Hematopoietic multipotent progenitor cell treated with erythropoietin and hydrocortisone succinate and interleukin-3 and kit ligand, for 8 days (in vitro differentiated cells): ENCODE measurements at regions not wholly inside any gene's neighbourhood (a gene's known extent, or its start where the extent isn't known, plus 50 kb on each side); places are given as distances from the start of the nearest gene placed in this dataset.
A peak's percentile ranks its signal among the peaks of the same experiment; 100 is the strongest.

Experiments used
- DNase-seq: peaks from one replicate; pipeline ENCODE4 v3.0.0-alpha.2; 2015

- DNase-seq: no peak
These were observed 200.0 kb upstream of the ARHGAP24 start for GRCh38 chr4:85274955-85275354.

GRCh38 chr4:85280963-85281362, 194.0 kb upstream of the ARHGAP24 start:
- DNase-seq: no peak

GRCh38 chr4:85291226-85291625, 183.7 kb upstream of the ARHGAP24 start:
- no peak for DNase-seq

- DNase-seq: no peak
These were observed 176.9 kb upstream of the ARHGAP24 start for GRCh38 chr4:85298037-85298436.

- DNase-seq: no peak
These were observed 172.7 kb upstream of the ARHGAP24 start for GRCh38 chr4:85302193-85302736.

GRCh38 chr4:85302756-85303155, 172.2 kb upstream of the ARHGAP24 start:
- no peak for DNase-seq

- DNase-seq: no peak
These were observed 156.5 kb upstream of the ARHGAP24 start for GRCh38 chr4:85318415-85318814.

- DNase-seq: no peak
These were observed 116.1 kb upstream of the ARHGAP24 start for GRCh38 chr4:85358831-85359230.

GRCh38 chr4:85362550-85362949, 112.4 kb upstream of the ARHGAP24 start:
- no peak for DNase-seq

GRCh38 chr4:85367815-85368214, 107.1 kb upstream of the ARHGAP24 start:
- DNase-seq: no peak

- DNase-seq: no peak
These were observed 106.7 kb upstream of the ARHGAP24 start for GRCh38 chr4:85368240-85368639.

GRCh38 chr4:85368932-85369331, 106.0 kb upstream of the ARHGAP24 start:
- no peak for DNase-seq

GRCh38 chr4:85369703-85370380, 105.1 kb upstream of the ARHGAP24 start:
- no peak for DNase-seq

- peak; percentile 30 for DNase-seq
These were observed 104.4 kb upstream of the ARHGAP24 start for GRCh38 chr4:85370400-85371032.

- DNase-seq: no peak
These were observed 102.0 kb upstream of the ARHGAP24 start for GRCh38 chr4:85372966-85373365.

GRCh38 chr4:85376285-85376684, 98.7 kb upstream of the ARHGAP24 start:
- no peak for DNase-seq

GRCh38 chr4:85381968-85382367, 93.0 kb upstream of the ARHGAP24 start:
- DNase-seq: no peak

GRCh38 chr4:85391071-85391470, 83.9 kb upstream of the ARHGAP24 start:
- no peak for DNase-seq

GRCh38 chr4:85391589-85392410, 83.2 kb upstream of the ARHGAP24 start:
- DNase-seq: no peak

- DNase-seq: no peak
These were observed 81.7 kb upstream of the ARHGAP24 start for GRCh38 chr4:85393201-85393600.

GRCh38 chr4:85398276-85398675, 76.7 kb upstream of the ARHGAP24 start:
- DNase-seq: no peak

GRCh38 chr4:85399270-85399669, 75.7 kb upstream of the ARHGAP24 start:
- no peak for DNase-seq

GRCh38 chr4:85402371-85402770, 72.6 kb upstream of the ARHGAP24 start:
- no peak for DNase-seq

- DNase-seq: no peak
These were observed 68.8 kb upstream of the ARHGAP24 start for GRCh38 chr4:85406185-85406584.
